Neuron (in vitro differentiated cells): ENCODE measurements at regions not wholly inside any gene's neighbourhood (a gene's known extent, or its start where the extent isn't known, plus 50 kb on each side); places are given as distances from the start of the nearest gene placed in this dataset.
A peak's percentile ranks its signal among the peaks of the same experiment; 100 is the strongest.
"Not testable (repeated sequence)": the region's sequence is repeated elsewhere in the genome, so short reads cannot be mapped to it uniquely, and the experiment has no call there.

ENCODE experiments used
- H2AFZ ChIP-seq: one replicate; pipeline ENCODE4 v1.6.1; 2013; ENCODE audit warnings: low read depth, mild to moderate bottlenecking, inconsistent platforms, low read length, moderate library complexity
- H3K27me3 ChIP-seq: one replicate; pipeline ENCODE4 v1.6.1; 2013; ENCODE audit warnings: low read length; ENCODE audit not compliant: insufficient read depth
- H3K36me3 ChIP-seq: one replicate; pipeline ENCODE4 v1.6.1; 2013; ENCODE audit warnings: low read length; ENCODE audit not compliant: insufficient read depth
- H3K4me1 ChIP-seq: one replicate; pipeline ENCODE4 v1.6.1; 2013; ENCODE audit warnings: low read length; ENCODE audit not compliant: insufficient read depth
- H3K4me3 ChIP-seq: 2 replicates; pipeline ENCODE4 v1.5.1; 2013; ENCODE audit warnings: mild to moderate bottlenecking, low read length, moderate library complexity
- H3K9me3 ChIP-seq: one replicate; pipeline ENCODE4 v1.6.1; 2013; ENCODE audit warnings: low read length

DNA sequence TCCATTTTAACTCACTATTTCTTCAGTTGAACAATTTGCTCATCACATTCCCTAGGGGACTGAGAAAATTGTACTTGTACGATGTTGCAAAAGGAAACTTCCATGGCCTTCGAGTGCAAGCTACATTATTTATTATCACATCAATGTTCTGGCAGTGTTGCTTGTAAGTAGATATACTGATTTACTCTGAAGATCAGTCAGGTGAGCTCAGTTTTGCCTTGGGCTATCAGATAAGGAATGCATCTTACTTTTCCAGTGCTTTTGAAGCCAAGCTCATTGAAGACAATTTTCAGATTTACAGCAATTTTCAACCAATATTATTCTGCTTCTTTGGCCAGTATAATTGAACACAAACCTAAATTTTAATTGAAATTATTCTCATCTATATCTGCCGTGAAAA is 1296.9 kb downstream of the RAPGEF2 start:
- H3K4me3 ChIP-seq, result no peak overlapping the region
- H3K9me3 ChIP-seq, result no peaks in the 10 kb centered on the region
- no peaks in the 10 kb centered on the region for H3K4me1 ChIP-seq
- no peaks in the 10 kb centered on the region for H3K36me3 ChIP-seq
- H3K27me3 ChIP-seq, result no peaks in the 10 kb centered on the region
- no peak overlapping the region for H2AFZ ChIP-seq

DNA sequence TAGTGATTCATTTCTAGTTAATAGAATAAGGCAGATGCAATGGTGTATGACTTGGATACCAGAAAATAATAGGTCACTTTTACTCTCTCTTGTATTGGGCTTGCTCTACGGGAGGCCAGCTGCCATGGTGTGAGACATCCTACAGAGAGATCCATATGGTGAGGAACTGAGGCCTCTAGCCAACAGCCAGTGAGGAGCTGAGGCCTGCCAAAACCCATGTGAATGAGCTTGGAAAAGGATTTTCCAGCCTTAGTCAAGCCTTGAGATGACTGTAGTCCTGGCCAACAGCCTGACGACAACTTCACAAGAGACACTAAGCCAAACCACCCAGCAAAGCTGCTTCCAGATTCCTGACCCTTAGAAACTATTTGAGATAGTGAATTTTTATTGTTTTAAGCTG is 1300.2 kb downstream of the RAPGEF2 start:
- no peaks in the 10 kb centered on the region for H3K9me3 ChIP-seq
- H3K4me3 ChIP-seq, result no peak overlapping the region
- no peaks in the 10 kb centered on the region for H3K4me1 ChIP-seq

DNA sequence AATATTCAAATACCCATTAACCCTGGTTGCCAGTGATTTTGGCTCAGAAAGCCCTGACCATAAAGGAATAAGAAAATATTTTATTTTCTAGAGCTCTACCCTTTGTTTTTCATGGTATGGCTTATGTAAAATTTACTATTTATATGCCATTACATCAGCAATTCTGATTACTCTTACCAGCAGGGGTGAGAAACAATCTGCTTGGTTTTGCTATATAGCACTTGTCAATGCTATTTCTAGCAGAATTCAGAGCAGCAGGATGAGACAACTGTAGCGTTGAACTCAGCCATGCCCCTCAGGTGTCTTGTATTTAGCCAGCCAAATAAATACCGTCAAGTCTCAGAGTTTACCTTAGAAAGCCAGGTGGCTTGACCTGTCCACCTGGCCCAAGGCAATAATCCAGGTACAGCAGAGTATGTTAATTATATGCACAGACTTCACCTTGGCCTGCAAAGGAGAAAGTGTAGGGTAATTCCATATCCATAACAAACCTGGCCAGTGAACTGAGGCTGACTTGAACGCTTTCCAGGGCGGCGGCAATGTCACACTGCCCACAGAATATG is 1303.5 kb downstream of the RAPGEF2 start:
- no peaks in the 10 kb centered on the region for H3K27me3 ChIP-seq
- peak overlapping the region; percentile 76 for H2AFZ ChIP-seq
- H3K4me1 ChIP-seq, result no peaks in the 10 kb centered on the region
- H3K9me3 ChIP-seq, result no peaks in the 10 kb centered on the region
- H3K4me3 ChIP-seq, result no peak overlapping the region
- no peaks in the 10 kb centered on the region for H3K36me3 ChIP-seq

More for the DNA sequence above, 1300.2 kb downstream of the RAPGEF2 start:
- H3K27me3 ChIP-seq, result no peaks in the 10 kb centered on the region
- H3K36me3 ChIP-seq, result no peaks in the 10 kb centered on the region
- no peak overlapping the region for H2AFZ ChIP-seq

DNA sequence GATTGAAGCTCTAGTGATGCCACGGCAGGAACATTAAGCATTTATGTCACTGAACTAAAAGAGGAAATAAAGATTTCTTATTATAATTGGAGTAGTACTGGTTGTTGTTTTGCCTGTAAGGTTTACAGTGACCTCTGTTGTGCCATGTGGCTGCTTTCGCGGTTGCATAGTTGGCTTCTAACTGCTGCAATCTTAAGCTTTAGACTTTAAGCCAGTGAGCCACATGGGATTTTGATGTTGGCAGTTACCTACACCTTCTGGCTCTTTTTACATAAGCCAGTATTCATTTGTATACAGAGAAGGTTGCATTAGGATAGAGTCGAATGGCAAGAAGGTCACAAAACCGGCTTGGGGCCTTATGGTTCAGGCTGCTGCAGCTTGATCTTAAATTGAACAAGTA is 1311.6 kb downstream of the RAPGEF2 start:
- no peaks in the 10 kb centered on the region for H3K4me1 ChIP-seq
- H3K27me3 ChIP-seq, result no peaks in the 10 kb centered on the region
- H2AFZ ChIP-seq, result no peak overlapping the region
- H3K36me3 ChIP-seq, result no peaks in the 10 kb centered on the region
- no peaks in the 10 kb centered on the region for H3K9me3 ChIP-seq
- H3K4me3 ChIP-seq, result no peak overlapping the region

DNA sequence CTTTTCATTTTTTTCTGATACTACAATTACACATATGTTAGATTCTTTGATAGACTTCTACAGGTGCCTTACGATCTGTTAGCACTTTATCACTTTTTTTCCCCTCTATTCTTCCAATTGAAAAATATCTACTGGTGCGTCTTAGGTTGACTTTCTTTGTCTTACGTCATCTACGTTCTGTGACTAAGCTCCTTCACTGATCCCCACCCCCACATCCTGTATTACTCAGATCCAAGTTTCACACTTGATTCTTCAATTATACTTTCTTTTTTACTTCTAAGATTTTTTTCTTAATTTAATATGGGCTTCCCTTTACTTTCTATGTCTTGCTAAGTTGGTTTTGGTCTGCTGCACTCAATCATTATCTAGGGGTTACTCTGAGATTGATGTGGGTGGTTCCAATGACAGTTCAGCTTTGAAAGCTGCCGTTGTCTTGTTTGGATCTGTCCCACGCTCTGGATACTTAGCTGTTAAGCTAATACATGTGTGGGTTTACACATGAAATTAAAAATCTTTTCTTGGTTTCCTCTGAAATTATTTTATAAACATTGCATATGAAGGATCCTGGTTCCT is 1321.1 kb downstream of the RAPGEF2 start:
- no peaks in the 10 kb centered on the region for H3K4me1 ChIP-seq
- H2AFZ ChIP-seq, result no peak overlapping the region
- H3K4me3 ChIP-seq, result no peak overlapping the region
- no peaks in the 10 kb centered on the region for H3K27me3 ChIP-seq
- no peaks in the 10 kb centered on the region for H3K36me3 ChIP-seq
- H3K9me3 ChIP-seq, result no peaks in the 10 kb centered on the region

DNA sequence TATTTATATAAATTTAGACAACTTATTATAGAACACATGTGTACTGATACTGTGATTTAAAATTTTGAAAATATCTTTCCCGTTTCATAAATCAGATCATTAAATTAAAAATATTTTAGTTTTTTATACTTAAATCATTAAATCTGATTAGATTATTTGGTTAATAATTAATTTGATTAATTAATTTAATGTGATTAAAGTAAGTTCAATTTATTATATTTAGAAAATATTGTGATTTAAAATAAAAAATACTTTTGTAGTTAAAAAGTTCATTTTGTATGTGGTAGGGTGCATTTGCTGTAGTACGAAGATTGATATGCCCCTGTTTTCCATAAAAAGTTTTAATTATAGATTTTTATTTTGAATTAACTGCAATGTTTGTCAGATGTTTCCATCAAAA is 1323.4 kb downstream of the RAPGEF2 start:
- Histone ChIP-seq H3K36me3 (no peaks in the 10 kb centered on the region), H3K27me3 (no peaks in the 10 kb centered on the region), H2AFZ (no peak overlapping the region), H3K9me3 (no peaks in the 10 kb centered on the region), H3K4me1 (no peaks in the 10 kb centered on the region), H3K4me3 (no peak overlapping the region)

DNA sequence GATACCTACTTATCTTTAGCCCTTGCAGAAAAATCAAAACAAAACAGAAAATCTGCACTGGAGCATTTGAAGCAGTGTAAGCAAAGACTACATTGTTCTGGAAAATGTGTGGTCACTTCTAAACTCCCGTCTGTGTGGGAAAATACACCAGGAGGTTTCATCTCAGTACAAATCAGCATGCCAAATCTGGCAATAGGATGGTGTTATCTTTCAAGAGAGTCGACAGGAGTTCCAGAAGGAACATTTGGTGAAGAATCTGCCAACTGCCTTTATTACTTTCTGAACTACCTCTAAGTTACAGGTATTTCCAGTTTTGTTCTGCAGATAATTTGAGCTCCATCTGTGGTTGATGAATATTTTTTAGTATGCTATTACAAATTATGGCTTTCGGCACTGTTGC is 1348.0 kb downstream of the RAPGEF2 start:
- Histone ChIP-seq H3K4me1 (no peaks in the 10 kb centered on the region), H3K9me3 (no peaks in the 10 kb centered on the region), H2AFZ (no peak overlapping the region), H3K36me3 (no peaks in the 10 kb centered on the region), H3K27me3 (no peaks in the 10 kb centered on the region), H3K4me3 (no peak overlapping the region)

DNA sequence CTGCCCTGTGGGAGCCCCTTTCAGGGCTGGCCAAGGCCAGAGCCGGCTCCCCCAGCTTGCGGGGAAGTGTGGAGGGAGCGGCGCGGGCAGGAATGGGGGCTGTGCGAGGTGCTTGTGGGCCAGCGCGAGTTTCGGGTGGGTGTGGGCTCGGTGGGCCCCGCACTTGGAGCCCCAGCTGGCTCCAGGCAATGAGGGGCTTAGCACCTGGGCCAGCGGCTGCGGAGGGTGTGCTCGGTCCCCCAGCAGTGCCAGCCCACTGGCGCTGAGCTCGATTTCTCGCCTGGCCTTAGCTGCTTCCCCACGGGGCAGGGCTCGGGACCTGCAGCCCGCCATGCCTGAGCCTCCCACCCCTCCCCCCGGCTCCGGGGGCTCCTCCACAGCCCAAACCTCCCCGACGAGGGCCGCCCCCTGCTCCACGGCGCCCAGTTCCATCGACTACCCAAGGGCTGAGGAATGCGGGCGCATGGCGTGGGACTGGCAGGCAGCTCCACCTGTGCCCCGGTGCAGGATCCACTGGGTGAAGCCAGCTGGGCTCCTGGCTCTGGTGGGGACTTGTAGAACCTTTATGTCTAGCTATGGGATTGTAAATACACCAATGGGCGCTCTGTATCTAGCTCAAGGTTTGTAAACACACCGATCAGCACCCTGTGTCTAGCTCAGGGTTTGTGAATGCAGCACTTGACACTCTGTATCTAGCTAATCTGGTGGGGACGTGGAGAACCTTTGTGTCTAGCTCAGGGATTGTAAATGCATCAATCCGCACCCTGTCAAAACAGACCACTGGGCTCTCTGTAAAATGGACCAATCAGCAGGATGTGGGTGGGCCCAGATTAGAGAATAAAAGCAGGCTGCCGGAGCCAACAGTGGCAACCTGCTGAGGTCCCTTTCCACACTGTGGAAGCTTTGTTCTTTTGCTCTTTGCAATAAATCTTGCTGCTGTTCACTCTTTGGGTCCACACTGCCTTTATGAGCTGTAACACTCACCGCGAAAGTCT is 1379.1 kb downstream of the RAPGEF2 start:
- H3K9me3 ChIP-seq, H3K4me1 ChIP-seq, H3K4me3 ChIP-seq, H3K36me3 ChIP-seq, H2AFZ ChIP-seq, H3K27me3 ChIP-seq: not testable (repeated sequence)

DNA sequence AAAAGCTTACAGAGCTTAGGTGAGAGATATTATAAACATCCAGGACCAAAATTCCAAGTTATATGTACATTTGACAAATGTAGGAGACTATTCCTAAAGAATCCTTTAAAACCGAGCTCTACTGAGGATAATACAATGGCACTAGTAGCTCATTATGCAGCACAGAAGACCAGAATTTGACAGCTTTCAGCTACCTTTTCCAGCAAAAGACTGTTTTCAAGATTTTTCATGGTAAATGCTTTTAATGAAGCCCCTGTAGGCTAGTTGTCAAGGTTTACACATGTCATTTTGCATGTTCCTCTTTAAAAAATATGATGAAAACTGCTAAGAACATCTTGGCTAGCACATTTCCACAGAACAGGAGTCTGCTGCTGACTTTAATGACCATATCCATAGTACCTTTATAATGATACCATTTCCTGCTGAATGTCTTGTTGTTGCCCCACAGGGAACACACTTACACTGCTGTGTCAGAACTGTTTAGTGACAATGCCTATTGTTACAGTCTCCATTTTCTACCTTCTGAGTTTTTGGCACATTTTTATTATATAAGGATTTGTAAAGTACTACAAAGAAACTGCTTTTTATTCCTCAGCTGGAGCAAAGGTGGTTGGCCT is 1382.3 kb downstream of the RAPGEF2 start:
- H3K4me1 ChIP-seq, result peaks cover 11% of the 10 kb centered on the region
- no peak overlapping the region for H2AFZ ChIP-seq
- no peaks in the 10 kb centered on the region for H3K36me3 ChIP-seq
- H3K27me3 ChIP-seq, result no peaks in the 10 kb centered on the region
- H3K9me3 ChIP-seq, result no peaks in the 10 kb centered on the region
- H3K4me3 ChIP-seq, result no peak overlapping the region

DNA sequence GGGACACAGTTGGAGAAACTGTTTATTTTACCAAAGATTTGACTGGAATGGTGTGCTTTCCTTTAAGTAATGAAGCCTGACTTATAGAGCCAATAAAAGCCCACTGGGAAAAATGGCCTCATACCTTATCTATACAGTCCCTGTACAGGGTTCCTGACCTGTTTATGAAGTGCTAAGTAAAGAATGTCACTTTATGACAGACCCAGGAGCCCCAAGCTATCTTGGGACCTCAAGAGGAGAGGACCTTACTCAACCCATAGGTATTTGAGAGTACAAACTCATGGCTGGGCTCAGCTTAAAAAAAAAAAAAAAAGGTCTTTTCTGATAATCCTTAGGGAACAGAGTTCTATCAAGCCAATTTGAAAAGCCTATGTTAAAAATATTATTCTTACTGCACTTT is 1389.3 kb downstream of the RAPGEF2 start:
- Histone ChIP-seq H3K4me1 (peaks cover 11% of the 10 kb centered on the region), H3K36me3 (no peaks in the 10 kb centered on the region), H3K4me3 (no peak overlapping the region), H2AFZ (no peak overlapping the region), H3K27me3 (no peaks in the 10 kb centered on the region), H3K9me3 (no peaks in the 10 kb centered on the region)

DNA sequence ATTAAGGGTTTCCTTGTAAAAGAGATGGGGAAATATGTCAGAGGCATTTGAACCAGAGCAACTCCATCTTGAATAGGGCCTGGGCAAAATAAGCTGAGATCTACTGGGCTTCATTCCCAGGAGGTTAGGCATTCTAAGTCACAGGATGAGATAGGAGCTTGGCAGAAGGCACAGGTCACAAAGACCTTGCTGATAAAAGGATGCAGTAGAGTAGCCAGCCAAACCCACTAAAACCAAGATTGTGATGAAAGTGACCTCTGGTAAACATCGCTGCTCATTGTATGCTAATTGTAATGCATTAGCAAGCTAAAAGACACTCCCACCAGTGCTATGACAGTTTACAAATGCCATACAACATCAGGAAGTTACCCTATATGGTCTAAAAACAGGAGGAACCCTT is 1390.3 kb downstream of the RAPGEF2 start:
- no peaks in the 10 kb centered on the region for H3K27me3 ChIP-seq
- no peak overlapping the region for H3K4me3 ChIP-seq
- H3K4me1 ChIP-seq, result peaks cover 11% of the 10 kb centered on the region
- no peaks in the 10 kb centered on the region for H3K36me3 ChIP-seq
- H2AFZ ChIP-seq, result no peak overlapping the region
- no peaks in the 10 kb centered on the region for H3K9me3 ChIP-seq

DNA sequence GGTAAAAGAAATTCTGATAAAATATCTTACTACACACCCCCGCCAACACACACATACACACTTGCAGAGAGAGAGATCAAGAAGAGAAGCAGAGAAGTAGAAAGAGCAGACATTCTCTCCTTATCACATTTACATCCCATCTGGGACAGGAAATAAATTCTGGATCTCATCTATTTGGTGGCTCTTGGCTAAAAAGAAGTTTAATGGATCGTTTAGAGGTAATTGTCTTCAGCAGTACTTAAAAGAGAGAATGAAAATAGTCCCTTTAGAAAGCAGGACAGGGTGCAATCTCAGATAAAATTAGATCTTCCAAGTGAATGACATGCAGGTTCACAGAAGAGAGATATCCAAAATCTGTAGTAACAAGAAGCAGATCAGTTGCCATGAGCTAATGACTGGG is 1392.5 kb downstream of the RAPGEF2 start:
- no peaks in the 10 kb centered on the region for H3K36me3 ChIP-seq
- H3K27me3 ChIP-seq, result no peaks in the 10 kb centered on the region
- no peak overlapping the region for H3K4me3 ChIP-seq
- no peaks in the 10 kb centered on the region for H3K9me3 ChIP-seq
- H3K4me1 ChIP-seq, result no peaks in the 10 kb centered on the region
- no peak overlapping the region for H2AFZ ChIP-seq

DNA sequence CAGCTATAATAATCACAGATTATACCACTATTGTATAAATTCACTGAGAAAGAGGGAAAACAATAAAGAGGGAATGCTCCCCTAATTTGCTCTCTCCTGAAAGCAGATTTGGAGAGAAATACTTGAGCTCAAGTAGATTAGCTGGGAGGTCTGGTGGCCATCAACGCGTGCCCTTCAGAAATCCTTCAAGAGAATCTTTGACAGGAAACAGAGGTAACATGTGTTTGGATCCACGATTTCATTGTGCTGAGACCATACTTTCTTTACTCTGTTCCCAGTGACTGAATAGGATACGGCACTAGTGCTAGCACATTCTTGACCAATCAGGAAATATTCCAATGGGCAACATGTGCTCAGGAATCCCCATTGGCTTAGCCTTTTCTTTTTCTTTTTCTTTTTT is 1395.3 kb downstream of the RAPGEF2 start:
- no peaks in the 10 kb centered on the region for H3K36me3 ChIP-seq
- no peak overlapping the region for H2AFZ ChIP-seq
- H3K27me3 ChIP-seq, result no peaks in the 10 kb centered on the region
- H3K4me1 ChIP-seq, result no peaks in the 10 kb centered on the region
- no peaks in the 10 kb centered on the region for H3K9me3 ChIP-seq
- no peak overlapping the region for H3K4me3 ChIP-seq
